GM10266 (cell line): ENCODE measurements at regions not wholly inside any gene's neighbourhood (a gene's known extent, or its start where the extent isn't known, plus 50 kb on each side); places are given as distances from the start of the nearest gene placed in this dataset.

Source experiments
- DNase-seq: peaks from one replicate; pipeline ENCODE4 v3.0.0; 2012; ENCODE audit errors: extremely low spot score
- CTCF ChIP-seq: IDR thresholded peaks from 2 replicates; pipeline ENCODE4 v1.5.1; 2012; ENCODE audit warnings: mild to moderate bottlenecking, low read depth; ENCODE audit not compliant: control insufficient read depth, insufficient read depth; ENCODE audit errors: missing control alignments

DNA sequence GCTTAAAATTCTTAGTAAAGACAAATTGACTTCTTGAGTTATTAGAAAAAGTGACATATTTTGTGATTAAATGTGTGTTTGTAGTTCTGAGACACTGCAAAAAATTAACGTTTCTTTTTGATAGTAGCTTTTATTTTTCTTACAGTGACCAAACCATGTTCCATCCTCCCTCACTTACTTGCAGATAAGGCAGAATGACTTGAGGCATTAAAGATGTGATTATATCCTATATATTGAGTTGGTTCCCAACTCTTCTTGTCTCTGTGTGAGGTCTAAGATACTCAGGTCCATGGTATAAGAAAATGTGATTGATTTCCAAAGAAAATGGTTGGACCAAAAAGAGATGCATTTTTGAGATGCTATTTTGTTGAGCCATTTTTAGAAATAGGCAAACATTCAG lies 238.3 kb upstream of the NR2F2 start:
- no peak for TF ChIP-seq CTCF
- no peak for DNase-seq

- no peak for DNase-seq
- no peak for TF ChIP-seq CTCF
These were observed 237.4 kb upstream of the NR2F2 start for GRCh38 chr15:96093063-96093462.

DNA sequence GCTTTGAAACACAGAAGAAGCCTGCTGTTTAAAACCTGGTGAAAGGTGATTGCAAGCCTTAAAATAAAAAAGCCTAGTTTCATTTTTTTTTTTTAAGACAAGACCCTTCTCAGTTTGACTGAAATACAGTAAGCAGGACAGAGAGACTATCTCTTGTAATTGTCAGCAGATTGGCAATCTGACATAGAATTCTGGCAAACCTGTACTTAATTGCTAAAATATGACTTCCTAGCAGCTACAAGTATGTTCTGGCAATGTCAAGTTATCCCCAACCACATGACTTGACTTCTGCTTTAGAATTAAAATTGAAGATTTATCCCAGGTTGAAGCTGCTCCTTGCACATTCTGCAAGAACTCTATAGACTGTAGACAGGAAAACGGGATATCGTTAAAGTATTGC lies 232.8 kb upstream of the NR2F2 start:
- no peak for DNase-seq
- no peak for TF ChIP-seq CTCF

GRCh38 chr15:96102631-96103030 lies 227.9 kb upstream of the NR2F2 start:
- TF ChIP-seq CTCF = no peak
- DNase-seq = no peak

DNA sequence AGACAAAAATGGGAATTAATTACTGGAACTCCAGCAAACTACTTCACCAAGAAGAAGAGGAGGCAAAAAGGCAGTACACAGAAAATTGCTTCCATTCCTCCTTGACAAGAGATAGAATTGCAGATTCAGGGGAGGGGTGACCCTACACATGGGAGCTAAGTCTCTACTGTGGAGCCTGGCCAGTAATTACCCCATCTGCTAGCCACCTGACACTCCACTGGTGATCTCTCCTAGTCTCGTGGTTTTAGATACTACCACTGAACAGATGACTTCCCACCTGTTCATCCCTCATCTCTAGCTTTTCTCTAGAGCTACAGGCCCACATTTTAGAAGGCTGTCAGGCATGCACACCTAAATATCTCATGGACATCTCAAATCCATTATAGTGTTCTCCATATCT lies 224.3 kb upstream of the NR2F2 start:
- TF ChIP-seq CTCF = no peak
- DNase-seq = no peak

DNA sequence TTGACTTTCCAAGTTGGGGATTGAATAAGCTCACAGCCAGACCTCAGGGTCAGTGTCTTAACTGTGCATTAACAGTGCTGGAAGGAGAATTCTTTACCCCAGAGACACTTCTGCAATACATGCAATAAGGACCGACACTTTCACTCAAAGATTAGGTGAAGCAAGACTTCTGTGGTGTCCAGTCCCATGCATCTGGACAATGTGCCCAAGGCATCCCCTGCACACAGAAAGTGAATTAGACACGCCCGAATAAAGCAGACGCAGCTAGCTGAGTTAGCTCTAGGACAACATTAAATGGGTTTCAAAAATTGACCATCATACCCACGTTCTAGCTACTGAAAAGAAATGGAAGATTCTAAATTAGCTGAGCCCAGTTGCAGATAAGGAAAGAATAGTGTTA lies 223.9 kb upstream of the NR2F2 start:
- no peak for TF ChIP-seq CTCF
- DNase-seq = no peak

DNA sequence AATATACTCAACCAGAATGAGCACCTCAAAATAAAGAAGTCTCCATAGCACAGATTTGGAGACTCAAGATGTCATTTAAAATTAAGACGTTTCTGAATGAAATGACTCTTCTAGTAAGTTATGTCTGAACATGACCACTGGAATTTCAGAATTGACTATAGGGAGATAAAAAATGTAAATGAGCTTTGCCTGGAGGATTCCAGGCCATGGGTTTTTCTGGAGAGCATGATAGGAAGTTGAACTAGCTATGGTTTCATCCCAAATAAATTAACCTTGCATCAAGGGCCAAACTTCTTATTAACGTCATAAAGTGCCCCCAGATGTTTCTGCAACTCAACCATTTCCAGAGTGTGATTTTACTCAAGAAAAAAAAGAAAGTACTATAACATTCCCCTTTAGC lies 222.6 kb upstream of the NR2F2 start:
- DNase-seq = no peak

More for the DNA sequence above, 222.6 kb upstream of the NR2F2 start:
- TF ChIP-seq CTCF = no peak
